SU-DHL-6 (cell line): ENCODE measurements at regions not wholly inside any gene's neighbourhood (a gene's known extent, or its start where the extent isn't known, plus 50 kb on each side); places are given as distances from the start of the nearest gene placed in this dataset.

ENCODE experiments used
- H2AFZ ChIP-seq: fragments of 200-600 bp; sonication (generic); 2 replicates; pipeline ENCODE4 v1.6.1; 2014; ENCODE audit warnings: low read depth, mild to moderate bottlenecking, moderate library complexity, mixed read lengths, antibody characterized with exemption, low read length; ENCODE audit not compliant: severe bottlenecking
- H3F3A ChIP-seq: fragments of 200-600 bp; shearing (Covaris generic); 2 replicates; pipeline ENCODE4 v1.6.0; 2016; ENCODE audit warnings: antibody characterized with exemption, mild to moderate bottlenecking; ENCODE audit not compliant: insufficient read depth
- H3K27ac ChIP-seq: fragments of 200-600 bp; sonication (generic); 2 replicates; pipeline ENCODE4 v1.5.1; 2016; ENCODE audit warnings: low read depth, mild to moderate bottlenecking, low read length, moderate library complexity, mixed read lengths
- H3K27me3 ChIP-seq: fragments of 200-600 bp; sonication (generic), shearing (Covaris generic); 2 replicates; pipeline ENCODE4 v1.6.0; 2014; ENCODE audit warnings: mild to moderate bottlenecking, low read length
- H3K36me3 ChIP-seq: fragments of 200-600 bp; sonication (generic); 2 replicates; pipeline ENCODE4 v1.6.1; 2014; ENCODE audit warnings: mild to moderate bottlenecking, low read length, mixed read lengths
- H3K4me2 ChIP-seq: fragments of 300-600, 200-600 bp; shearing (Covaris generic), sonication (generic); 2 replicates; pipeline ENCODE4 v1.6.0; 2014; ENCODE audit warnings: low read length, low read depth, mild to moderate bottlenecking; ENCODE audit not compliant: poor library complexity, severe bottlenecking
- H3K4me3 ChIP-seq: fragments of 200-600 bp; sonication (generic); 2 replicates; pipeline ENCODE4 v1.5.1; 2014; ENCODE audit warnings: antibody characterized with exemption, low read length, mild to moderate bottlenecking, mixed read lengths; ENCODE audit not compliant: insufficient read depth, poor library complexity, severe bottlenecking
- H3K79me2 ChIP-seq: fragments of 200-600 bp; sonication (generic); 2 replicates; pipeline ENCODE4 v1.6.1; 2014; ENCODE audit warnings: mild to moderate bottlenecking, low read length, moderate library complexity; ENCODE audit not compliant: insufficient read depth
- H3K9ac ChIP-seq: fragments of 200-600 bp; sonication (generic); 2 replicates; pipeline ENCODE4 v1.7.0; 2014; ENCODE audit warnings: mild to moderate bottlenecking, low read length
- H3K9me2 ChIP-seq: fragments of 200-600 bp; sonication (generic); replicated peaks from 2 replicates; pipeline ENCODE4 v1.6.1; 2014; ENCODE audit warnings: low read length; ENCODE audit not compliant: insufficient read depth
- H3K9me3 ChIP-seq: fragments of 200-600 bp; sonication (generic); 2 replicates; pipeline ENCODE4 v1.6.1; 2014; ENCODE audit warnings: low read length, mixed read lengths; ENCODE audit not compliant: insufficient read depth
- H4K20me1 ChIP-seq: fragments of 200-600 bp; sonication (generic); 2 replicates; pipeline ENCODE4 v1.6.1; 2014; ENCODE audit warnings: low read depth, mild to moderate bottlenecking, antibody characterized with exemption, low read length, moderate library complexity, mixed read lengths
- EZH2phosphoT487 ChIP-seq: fragments of 200-600 bp; sonication (generic), shearing (Covaris generic); conservative IDR thresholded peaks from 2 replicates; pipeline ENCODE4 v1.6.1; 2018; ENCODE audit warnings: mild to moderate bottlenecking, antibody characterized with exemption, low read length, moderate library complexity, mixed read lengths
- TF ChIP-seq, protein P1 (sequence below): fragments of 200-600 bp; sonication (generic); IDR thresholded peaks from one replicate; pipeline ENCODE4 v1.5.1; 2017; ENCODE audit warnings: antibody characterized with exemption, mild to moderate bottlenecking, low read length, moderate library complexity; ENCODE audit not compliant: insufficient read depth, poor library complexity, severe bottlenecking

DNA sequence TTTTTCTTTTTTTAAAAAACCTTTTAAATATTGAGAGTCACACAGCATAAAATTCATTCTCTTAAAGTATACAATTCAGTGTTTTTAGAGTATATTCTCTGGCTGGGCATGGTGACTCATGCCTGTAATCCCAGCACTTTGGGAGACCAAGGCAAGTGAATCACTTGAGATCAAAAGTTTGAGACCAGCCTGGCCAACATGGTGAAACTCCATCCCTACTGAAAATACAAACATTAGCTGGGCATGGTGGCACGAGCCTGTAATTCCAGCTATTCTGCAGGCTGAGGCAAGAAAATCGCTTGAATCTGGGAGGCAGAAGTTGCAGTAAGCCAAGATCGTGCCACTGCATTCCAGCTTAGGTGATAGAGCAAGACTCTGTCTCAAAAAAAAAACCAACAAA lies 68.4 kb upstream of the BCAT1 start:
- Histone ChIP-seq H2AFZ (no peak overlapping the region), H3K36me3 (no peaks in the 10 kb centered on the region), H3K4me2 (peak overlapping the region; percentile 60), H3K9ac (peak overlapping the region; percentile 61), H3K79me2 (peaks cover 47% of the 10 kb centered on the region), H3K27me3 (no peaks in the 10 kb centered on the region), H3K27ac (peak overlapping the region; percentile 99), H3K9me3 (no peaks in the 10 kb centered on the region), H3K9me2 (no peaks in the 10 kb centered on the region), H4K20me1 (no peaks in the 10 kb centered on the region), H3K4me3 (peak overlapping the region; percentile 1), H3F3A (peaks cover 73% of the 10 kb centered on the region)
- TF ChIP-seq, protein P1, sequence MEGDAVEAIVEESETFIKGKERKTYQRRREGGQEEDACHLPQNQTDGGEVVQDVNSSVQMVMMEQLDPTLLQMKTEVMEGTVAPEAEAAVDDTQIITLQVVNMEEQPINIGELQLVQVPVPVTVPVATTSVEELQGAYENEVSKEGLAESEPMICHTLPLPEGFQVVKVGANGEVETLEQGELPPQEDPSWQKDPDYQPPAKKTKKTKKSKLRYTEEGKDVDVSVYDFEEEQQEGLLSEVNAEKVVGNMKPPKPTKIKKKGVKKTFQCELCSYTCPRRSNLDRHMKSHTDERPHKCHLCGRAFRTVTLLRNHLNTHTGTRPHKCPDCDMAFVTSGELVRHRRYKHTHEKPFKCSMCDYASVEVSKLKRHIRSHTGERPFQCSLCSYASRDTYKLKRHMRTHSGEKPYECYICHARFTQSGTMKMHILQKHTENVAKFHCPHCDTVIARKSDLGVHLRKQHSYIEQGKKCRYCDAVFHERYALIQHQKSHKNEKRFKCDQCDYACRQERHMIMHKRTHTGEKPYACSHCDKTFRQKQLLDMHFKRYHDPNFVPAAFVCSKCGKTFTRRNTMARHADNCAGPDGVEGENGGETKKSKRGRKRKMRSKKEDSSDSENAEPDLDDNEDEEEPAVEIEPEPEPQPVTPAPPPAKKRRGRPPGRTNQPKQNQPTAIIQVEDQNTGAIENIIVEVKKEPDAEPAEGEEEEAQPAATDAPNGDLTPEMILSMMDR = no peak
- no peak for TF ChIP-seq EZH2phosphoT487

GRCh38 chr12:25014961-25015360 lies 66.1 kb upstream of the BCAT1 start:
- Histone ChIP-seq H3K27ac (peak overlapping the region; percentile 99), H3K4me2 (peak overlapping the region; percentile 60), H3K79me2 (peaks cover 33% of the 10 kb centered on the region; the same call in 1 of the 2 replicates), H3K36me3 (no peaks in the 10 kb centered on the region), H3K4me3 (peak overlapping the region; percentile 7), H3K9ac (peak overlapping the region; percentile 61), H3K27me3 (no peaks in the 10 kb centered on the region), H3F3A (peaks cover 67% of the 10 kb centered on the region), H2AFZ (peak overlapping the region; percentile 3), H3K9me2 (no peaks in the 10 kb centered on the region), H4K20me1 (no peaks in the 10 kb centered on the region), H3K9me3 (no peaks in the 10 kb centered on the region)
- no peak for TF ChIP-seq EZH2phosphoT487
- TF ChIP-seq, protein P1 = no peak

DNA sequence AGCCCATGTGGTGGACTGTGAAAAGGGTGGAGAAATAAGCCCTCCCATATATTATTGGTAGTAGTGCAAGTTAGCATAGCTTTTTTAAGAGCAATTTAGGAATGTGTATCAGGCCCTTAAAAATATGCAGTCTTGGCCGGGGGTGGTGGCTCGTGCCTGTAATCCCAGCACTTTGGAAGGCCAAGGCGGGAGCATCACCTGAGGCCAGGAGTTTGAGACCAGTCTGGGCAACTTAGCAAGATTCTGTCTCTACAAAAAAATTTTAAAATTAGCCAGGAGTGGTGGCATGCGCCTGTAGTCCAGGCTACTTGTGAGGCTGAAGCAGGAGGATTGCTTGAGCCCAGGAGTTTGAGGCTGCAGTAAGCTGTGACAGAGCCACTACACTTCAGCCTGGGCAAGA lies 64.2 kb upstream of the BCAT1 start:
- H3K79me2 ChIP-seq = peaks cover 16% of the 10 kb centered on the region; the same call in 1 of the 2 replicates
- H3K9me2 ChIP-seq = no peaks in the 10 kb centered on the region
- TF ChIP-seq, protein P1 = no peak
- TF ChIP-seq EZH2phosphoT487 = no peak
- no peak overlapping the region for H2AFZ ChIP-seq
- H3F3A ChIP-seq = peaks cover 61% of the 10 kb centered on the region
- peak overlapping the region; percentile 99 for H3K27ac ChIP-seq
- H3K9ac ChIP-seq = peak overlapping the region; percentile 22
- H3K4me3 ChIP-seq = no peak overlapping the region
- H3K36me3 ChIP-seq = no peaks in the 10 kb centered on the region
- H3K27me3 ChIP-seq = no peaks in the 10 kb centered on the region
- peak overlapping the region; percentile 29 for H3K4me2 ChIP-seq
- no peaks in the 10 kb centered on the region for H3K9me3 ChIP-seq
- no peaks in the 10 kb centered on the region for H4K20me1 ChIP-seq
